ENCODE measurements at regions not wholly inside any gene's neighbourhood (a gene's known extent, or its start where the extent isn't known, plus 50 kb on each side); places are given as distances from the start of the nearest gene placed in this dataset. TPM values are rescaled to one million over a fixed set of nuclear protein-coding genes. Genes with fewer than 3 reads are reported as not detected.

- Histone ChIP-seq H3K4me1 (ENCODE audit: control insufficient read depth, low read depth, low read length) (peaks cover 3% of the 10 kb centered on the region), H3K36me3 (ENCODE audit: control insufficient read depth, insufficient read depth, low read length) (no peaks in the 10 kb centered on the region), H3K23ac (ENCODE audit: low read length) (no peak overlapping the region), H3K4me3 (ENCODE audit: low read length) (no peak overlapping the region), H3K9ac (ENCODE audit: low read length) (peak overlapping the region; percentile 17), H2AK5ac (ENCODE audit: low read length) (no peak overlapping the region), H3K56ac (ENCODE audit: low read length) (peak overlapping the region; percentile 44), H3K18ac (ENCODE audit: low read length) (no peak overlapping the region), H2BK5ac (ENCODE audit: low read length) (no peak overlapping the region), H3K79me2 (ENCODE audit: control insufficient read depth, insufficient read depth, low read length) (no peaks in the 10 kb centered on the region), H3K27me3 (ENCODE audit: insufficient read depth, low read length, poor library complexity) (no peaks in the 10 kb centered on the region), H2BK120ac (ENCODE audit: low read depth, low read length) (no peak overlapping the region), H4K8ac (ENCODE audit: low read depth, low read length) (no peak overlapping the region), H3K4ac (ENCODE audit: low read depth, low read length) (no peak overlapping the region), H3K27ac (ENCODE audit: low read depth, low read length) (no peak overlapping the region), H4K5ac (ENCODE audit: low read length) (no peak overlapping the region), H2BK15ac (replicated peaks; ENCODE audit: low read depth) (no peak overlapping the region), H3K4me2 (ENCODE audit: low read length) (peak overlapping the region; percentile 39), H3K79me1 (ENCODE audit: low read length) (no peaks in the 10 kb centered on the region)
- WGBS (ENCODE audit: extremely low coverage, insufficient coverage, low lambda C conversion rate), result no CpG with 5 or more reads among the region's 36 CpGs
- DNase-seq, result peak; percentile 82
Observed at GRCh38 chr15:31974855-31975829, 55.2 kb upstream of the CHRNA7 start.

GRCh38 chr15:31975830-31976229 lies 54.5 kb upstream of the CHRNA7 start:
- H3K4me2 ChIP-seq (ENCODE audit: low read length), result no peak overlapping the region
- no peak overlapping the region for H4K8ac ChIP-seq (ENCODE audit: low read depth, low read length)
- H4K5ac ChIP-seq (ENCODE audit: low read length), result no peak overlapping the region
- no peak overlapping the region for H2AK5ac ChIP-seq (ENCODE audit: low read length)
- peaks cover 3% of the 10 kb centered on the region for H3K4me1 ChIP-seq (ENCODE audit: control insufficient read depth, low read depth, low read length)
- H3K79me1 ChIP-seq (ENCODE audit: low read length), result no peaks in the 10 kb centered on the region
- no peak overlapping the region for H3K4me3 ChIP-seq (ENCODE audit: low read length)
- no peak overlapping the region for H3K23ac ChIP-seq (ENCODE audit: low read length)
- no CpG with 5 or more reads among the region's 9 CpGs for WGBS (ENCODE audit: extremely low coverage, insufficient coverage, low lambda C conversion rate)
- no peak overlapping the region for H2BK120ac ChIP-seq (ENCODE audit: low read depth, low read length)
- no peak overlapping the region for H3K4ac ChIP-seq (ENCODE audit: low read depth, low read length)
- no peak overlapping the region for H3K27ac ChIP-seq (ENCODE audit: low read depth, low read length)
- H3K18ac ChIP-seq (ENCODE audit: low read length), result no peak overlapping the region
- H2BK5ac ChIP-seq (ENCODE audit: low read length), result no peak overlapping the region
- no peaks in the 10 kb centered on the region for H3K79me2 ChIP-seq (ENCODE audit: control insufficient read depth, insufficient read depth, low read length)
- no peaks in the 10 kb centered on the region for H3K36me3 ChIP-seq (ENCODE audit: control insufficient read depth, insufficient read depth, low read length)
- H3K56ac ChIP-seq (ENCODE audit: low read length), result no peak overlapping the region
- H3K9ac ChIP-seq (ENCODE audit: low read length), result no peak overlapping the region
- no peaks in the 10 kb centered on the region for H3K27me3 ChIP-seq (ENCODE audit: insufficient read depth, low read length, poor library complexity)
- no peak for DNase-seq
- no peak overlapping the region for H2BK15ac ChIP-seq (replicated peaks; ENCODE audit: low read depth)

GRCh38 chr15:31977138-31977537 lies 53.2 kb upstream of the CHRNA7 start:
- WGBS (ENCODE audit: extremely low coverage, insufficient coverage, low lambda C conversion rate), result no CpG with 5 or more reads among the region's 8 CpGs
- H4K5ac ChIP-seq (ENCODE audit: low read length), result no peak overlapping the region
- H3K23ac ChIP-seq (ENCODE audit: low read length), result peak overlapping the region; percentile 24
- H3K4me2 ChIP-seq (ENCODE audit: low read length), result no peak overlapping the region
- no peak overlapping the region for H3K9ac ChIP-seq (ENCODE audit: low read length)
- H3K4me3 ChIP-seq (ENCODE audit: low read length), result no peak overlapping the region
- H3K27me3 ChIP-seq (ENCODE audit: insufficient read depth, low read length, poor library complexity), result no peaks in the 10 kb centered on the region
- no peak overlapping the region for H3K4ac ChIP-seq (ENCODE audit: low read depth, low read length)
- no peak overlapping the region for H4K8ac ChIP-seq (ENCODE audit: low read depth, low read length)
- H2BK5ac ChIP-seq (ENCODE audit: low read length), result no peak overlapping the region
- peak overlapping the region; percentile 25 for H3K56ac ChIP-seq (ENCODE audit: low read length)
- peaks cover 3% of the 10 kb centered on the region for H3K4me1 ChIP-seq (ENCODE audit: control insufficient read depth, low read depth, low read length)
- no peaks in the 10 kb centered on the region for H3K79me1 ChIP-seq (ENCODE audit: low read length)
- no peaks in the 10 kb centered on the region for H3K79me2 ChIP-seq (ENCODE audit: control insufficient read depth, insufficient read depth, low read length)
- no peak overlapping the region for H2AK5ac ChIP-seq (ENCODE audit: low read length)
- DNase-seq, result no peak
- H2BK120ac ChIP-seq (ENCODE audit: low read depth, low read length), result no peak overlapping the region
- H3K36me3 ChIP-seq (ENCODE audit: control insufficient read depth, insufficient read depth, low read length), result no peaks in the 10 kb centered on the region
- H3K18ac ChIP-seq (ENCODE audit: low read length), result no peak overlapping the region
- H3K27ac ChIP-seq (ENCODE audit: low read depth, low read length), result no peak overlapping the region
- no peak overlapping the region for H2BK15ac ChIP-seq (replicated peaks; ENCODE audit: low read depth)

GRCh38 chr15:31977812-31978661 lies 52.3 kb upstream of the CHRNA7 start:
- no peaks in the 10 kb centered on the region for H3K79me2 ChIP-seq (ENCODE audit: control insufficient read depth, insufficient read depth, low read length)
- H2AK5ac ChIP-seq (ENCODE audit: low read length), result no peak overlapping the region
- H2BK15ac ChIP-seq (replicated peaks; ENCODE audit: low read depth), result no peak overlapping the region
- H3K9ac ChIP-seq (ENCODE audit: low read length), result no peak overlapping the region
- peak; percentile 72 for DNase-seq
- no peak overlapping the region for H2BK5ac ChIP-seq (ENCODE audit: low read length)
- H4K8ac ChIP-seq (ENCODE audit: low read depth, low read length), result no peak overlapping the region
- H3K56ac ChIP-seq (ENCODE audit: low read length), result peak overlapping the region; percentile 0
- H3K79me1 ChIP-seq (ENCODE audit: low read length), result no peaks in the 10 kb centered on the region
- no peak overlapping the region for H3K18ac ChIP-seq (ENCODE audit: low read length)
- no peaks in the 10 kb centered on the region for H3K36me3 ChIP-seq (ENCODE audit: control insufficient read depth, insufficient read depth, low read length)
- H3K4ac ChIP-seq (ENCODE audit: low read depth, low read length), result no peak overlapping the region
- no peak overlapping the region for H3K27ac ChIP-seq (ENCODE audit: low read depth, low read length)
- no peak overlapping the region for H2BK120ac ChIP-seq (ENCODE audit: low read depth, low read length)
- H3K27me3 ChIP-seq (ENCODE audit: insufficient read depth, low read length, poor library complexity), result no peaks in the 10 kb centered on the region
- no CpG with 5 or more reads among the region's 22 CpGs for WGBS (ENCODE audit: extremely low coverage, insufficient coverage, low lambda C conversion rate)
- no peak overlapping the region for H3K4me3 ChIP-seq (ENCODE audit: low read length)
- no peak overlapping the region for H4K5ac ChIP-seq (ENCODE audit: low read length)
- no peak overlapping the region for H3K4me2 ChIP-seq (ENCODE audit: low read length)
- H3K23ac ChIP-seq (ENCODE audit: low read length), result no peak overlapping the region
- H3K4me1 ChIP-seq (ENCODE audit: control insufficient read depth, low read depth, low read length), result peaks cover 3% of the 10 kb centered on the region

Small RNA genes lying in the stretch of these regions (small RNA-seq; reads per million reads assigned to genes)
- gene AC026951.2 (ENCODE audit: insufficient read depth) (not detected), gene RF00425 (ENCODE audit: insufficient read depth) (not detected)
